ENCODE measurements at regions not wholly inside any gene's neighbourhood (a gene's known extent, or its start where the extent isn't known, plus 50 kb on each side); places are given as distances from the start of the nearest gene placed in this dataset.

DNA sequence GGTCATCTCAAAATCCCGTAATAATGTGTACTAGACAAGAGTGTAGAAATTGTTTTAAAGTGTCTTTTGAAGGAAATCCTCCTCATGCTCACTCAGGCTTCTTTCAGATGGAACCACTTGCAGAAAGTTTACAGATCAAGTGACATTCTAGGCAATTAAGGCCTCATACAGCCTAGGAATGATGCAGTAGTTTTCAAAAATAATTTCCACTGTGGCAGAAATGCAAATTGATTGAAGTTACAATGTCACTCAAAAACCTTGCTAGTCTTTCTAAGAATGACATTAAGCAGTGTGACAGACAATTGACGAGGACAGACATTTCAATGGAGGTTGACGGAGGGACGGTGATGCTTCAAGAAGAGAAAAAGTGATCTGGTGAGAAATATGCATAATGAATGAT is 53.5 kb upstream of the CDH8 start:
- no peaks in the 10 kb centered on the region for H3K36me3 ChIP-seq
- no peak overlapping the region for H3K4me3 ChIP-seq
- H3K27me3 ChIP-seq (replicated peaks; ENCODE audit: insufficient read depth), result no peaks in the 10 kb centered on the region
- H3K4me1 ChIP-seq (replicated peaks), result no peaks in the 10 kb centered on the region
- 91% methylated on average over 4 of the region's 4 CpGs for WGBS
- TF ChIP-seq POLR2AphosphoS5 (IDR thresholded peaks at IDR 0.05), result no peak
- no peak for TF ChIP-seq POLR2A (IDR thresholded peaks at IDR 0.05)
- H3K27ac ChIP-seq, result no peak overlapping the region
- intact Hi-C loops (cut with DNase I), result no loop called here
- no peak for DNase-seq (ENCODE audit: low spot score)
- H3K9me3 ChIP-seq, result no peaks in the 10 kb centered on the region

DNA sequence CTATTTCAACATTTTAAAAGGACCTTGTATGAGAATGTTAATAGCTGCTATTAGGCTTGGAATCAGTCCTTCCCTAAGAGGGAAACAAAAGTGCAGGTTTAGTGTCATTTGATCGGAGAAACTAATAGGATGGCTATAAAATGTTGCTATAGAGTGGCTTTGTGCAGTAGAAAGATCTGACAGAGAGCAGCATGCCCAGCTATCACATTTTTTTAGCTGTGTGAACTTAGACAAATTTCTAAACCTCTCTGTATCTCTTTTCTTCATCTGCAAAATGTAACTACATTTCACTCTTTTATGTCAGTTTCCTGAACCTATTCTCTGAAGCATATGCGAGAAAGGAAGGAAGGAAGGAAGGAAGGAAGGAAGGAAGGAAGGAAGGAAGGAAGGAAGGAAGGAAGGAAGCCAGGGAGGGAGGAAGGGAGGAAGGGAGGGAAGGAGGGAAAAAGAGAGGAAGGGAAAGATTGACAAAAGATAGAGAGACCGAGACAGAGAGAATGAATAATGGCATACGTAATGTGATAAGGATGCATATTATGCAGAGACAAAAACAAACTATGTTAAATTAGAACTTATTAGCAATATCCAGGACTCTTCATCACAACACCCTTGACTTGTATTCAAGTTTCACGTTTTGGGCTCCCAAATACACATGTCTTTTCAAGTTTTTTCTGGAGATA is 52.6 kb upstream of the CDH8 start:
- 56% methylated on average over 5 of the region's 5 CpGs for WGBS
- intact Hi-C loops (cut with DNase I), result no loop called here
- H3K9me3 ChIP-seq, result no peaks in the 10 kb centered on the region
- no peaks in the 10 kb centered on the region for H3K27me3 ChIP-seq (replicated peaks; ENCODE audit: insufficient read depth)
- H3K4me3 ChIP-seq, result no peak overlapping the region
- no peaks in the 10 kb centered on the region for H3K36me3 ChIP-seq
- no peak for TF ChIP-seq POLR2AphosphoS5 (IDR thresholded peaks at IDR 0.05)
- TF ChIP-seq POLR2A (IDR thresholded peaks at IDR 0.05), result no peak
- TF ChIP-seq, protein P1, sequence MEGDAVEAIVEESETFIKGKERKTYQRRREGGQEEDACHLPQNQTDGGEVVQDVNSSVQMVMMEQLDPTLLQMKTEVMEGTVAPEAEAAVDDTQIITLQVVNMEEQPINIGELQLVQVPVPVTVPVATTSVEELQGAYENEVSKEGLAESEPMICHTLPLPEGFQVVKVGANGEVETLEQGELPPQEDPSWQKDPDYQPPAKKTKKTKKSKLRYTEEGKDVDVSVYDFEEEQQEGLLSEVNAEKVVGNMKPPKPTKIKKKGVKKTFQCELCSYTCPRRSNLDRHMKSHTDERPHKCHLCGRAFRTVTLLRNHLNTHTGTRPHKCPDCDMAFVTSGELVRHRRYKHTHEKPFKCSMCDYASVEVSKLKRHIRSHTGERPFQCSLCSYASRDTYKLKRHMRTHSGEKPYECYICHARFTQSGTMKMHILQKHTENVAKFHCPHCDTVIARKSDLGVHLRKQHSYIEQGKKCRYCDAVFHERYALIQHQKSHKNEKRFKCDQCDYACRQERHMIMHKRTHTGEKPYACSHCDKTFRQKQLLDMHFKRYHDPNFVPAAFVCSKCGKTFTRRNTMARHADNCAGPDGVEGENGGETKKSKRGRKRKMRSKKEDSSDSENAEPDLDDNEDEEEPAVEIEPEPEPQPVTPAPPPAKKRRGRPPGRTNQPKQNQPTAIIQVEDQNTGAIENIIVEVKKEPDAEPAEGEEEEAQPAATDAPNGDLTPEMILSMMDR (IDR thresholded peaks at IDR 0.05), result no peak
- H3K27ac ChIP-seq, result no peak overlapping the region
- H3K4me1 ChIP-seq (replicated peaks), result no peaks in the 10 kb centered on the region
- no peak for DNase-seq (ENCODE audit: low spot score)

Small RNAs in the stretch of these regions (small RNA-seq; reads per million reads assigned to genes)
- gene AC009101.1 (0 reads per million in 2 donors), gene AC009161.2 (0 reads per million in 2 donors), gene AC018846.1 (0 reads per million in 2 donors), gene AC138305.3 (0 to 0.09 reads per million in 2 donors), gene RNU6-21P (0 to 0.09 reads per million in 2 donors)

Measured in prostate gland (tissue), 2 donors.